ENCODE measurements at regions not wholly inside any gene's neighbourhood (a gene's known extent, or its start where the extent isn't known, plus 50 kb on each side); places are given as distances from the start of the nearest gene placed in this dataset.

- TF ChIP-seq CTCF (conservative IDR thresholded peaks at IDR 0.05; ENCODE audit: low read length) (no peak), EZH2phosphoT487 (IDR thresholded peaks at IDR 0.05; ENCODE audit: borderline replicate concordance, low read depth, low read length) (no peak)
Observed at GRCh38 chr10:11393858-11394257, 217.6 kb downstream of the USP6NL start.
